GM12878 (cell line): ENCODE measurements at regions not wholly inside any gene's neighbourhood (a gene's known extent, or its start where the extent isn't known, plus 50 kb on each side); places are given as distances from the start of the nearest gene placed in this dataset.

Source experiments
- ATAC-seq: fragments of 200-7000 bp; cut with Tn5 transposase; 3 replicates; pipeline ENCODE4 v1.9.1; 2020; ENCODE audit warnings: mild to moderate bottlenecking, moderate library complexity
- BruUV-seq: library from RNA; stranded (reverse); fragments of 400-500 nt; replicated peaks from 2 replicates; lab custom pipeline; 2021; lab: Mats Ljungman, UMichigan
- CTCF ChIA-PET: fragments of 300-600 bp; sonication (Branson Sonifier 250); formaldehyde crosslinking; extraction: SDS; loops from one replicate; lab custom pipeline; 2021; ENCODE audit warnings: inconsistent platforms; lab: Yijun Ruan, JAX
- POLR2A ChIA-PET: fragments of 350-600 bp; formaldehyde crosslinking; extraction: SDS; loops from one replicate; lab custom pipeline; 2021; ENCODE audit warnings: inconsistent platforms; lab: Charles Lee
- RAD21 ChIA-PET: fragments of 300-600 bp; sonication (Branson Sonifier 250); formaldehyde crosslinking; loops from one replicate; lab custom pipeline; 2023; ENCODE audit warnings: antibody characterized with exemption; ENCODE audit not compliant: unreplicated experiment; lab: Charles Lee
- SMC1A ChIA-PET: fragments of 300-600 bp; sonication (Branson Sonifier 250); formaldehyde crosslinking; loops from one replicate; lab custom pipeline; 2023; ENCODE audit not compliant: unreplicated experiment, uncharacterized antibody; lab: Charles Lee
- DNase-seq: peaks from one replicate; pipeline ENCODE4 v3.0.0-alpha.2; 2011; ENCODE audit warnings: low read depth, low spot score
- FAIRE-seq: peaks from 3 replicates; lab custom pipeline; 2011; peaks lifted over from hg19 to GRCh38; lab: Jason Lieb, UNC
- H2AFZ ChIP-seq: 2 replicates; pipeline ENCODE4 v1.6.0; 2011; ENCODE audit warnings: low read depth, low read length, control low read depth; ENCODE audit not compliant: control insufficient read depth
- H3K27ac ChIP-seq: 2 replicates; pipeline ENCODE4 v1.5.1; 2011; ENCODE audit warnings: control low read depth; ENCODE audit not compliant: control insufficient read depth, insufficient read depth
- H3K27me3 ChIP-seq, 2 experiments: replicated peaks in 1 of 2; 2 replicates each; pipeline versions ENCODE4 v1.6.0 to v1.6.1; 2011; ENCODE audit warnings: low read length in 1 of 2; ENCODE audit not compliant: control insufficient read depth in 2 of 2, insufficient read depth in 2 of 2
- H3K36me3 ChIP-seq, 2 experiments: 2 replicates each; pipeline ENCODE4 v1.5.1; 2011; ENCODE audit warnings: low read length in 1 of 2; ENCODE audit not compliant: control insufficient read depth in 2 of 2, insufficient read depth in 2 of 2
- H3K4me1 ChIP-seq: 2 replicates; pipeline ENCODE4 v1.6.1; 2011; ENCODE audit warnings: mild to moderate bottlenecking, low read length, moderate library complexity, mixed read lengths; ENCODE audit not compliant: control insufficient read depth, insufficient read depth
- H3K4me2 ChIP-seq: 2 replicates; pipeline ENCODE4 v1.6.0; 2011; ENCODE audit warnings: control low read depth; ENCODE audit not compliant: control insufficient read depth, insufficient read depth
- H3K4me3 ChIP-seq: fragments of 200-600 bp; sonication (generic); 2 replicates; pipeline ENCODE4 v1.5.1; 2016
- H3K79me2 ChIP-seq: 2 replicates; pipeline ENCODE4 v1.6.0; 2011; ENCODE audit warnings: low read length; ENCODE audit not compliant: control insufficient read depth, insufficient read depth
- H3K9ac ChIP-seq: 2 replicates; pipeline ENCODE4 v1.8.0; 2011; ENCODE audit warnings: low read length, control low read depth, mixed read lengths; ENCODE audit not compliant: control insufficient read depth, insufficient read depth
- H3K9me3 ChIP-seq: replicated peaks from 3 replicates; pipeline ENCODE4 v1.5.1; 2011; ENCODE audit warnings: mild to moderate bottlenecking, low read length; ENCODE audit not compliant: control insufficient read depth, insufficient read depth
- H4K20me1 ChIP-seq: 2 replicates; pipeline ENCODE4 v1.6.0; 2011; ENCODE audit not compliant: control insufficient read depth, insufficient read depth
- BACH1 ChIP-seq: fragments of 450-650 bp; IDR thresholded peaks from 2 replicates; pipeline ENCODE4 v1.6.1; 2017; ENCODE audit warnings: mild to moderate bottlenecking, borderline replicate concordance
- BHLHE40 ChIP-seq, 2 experiments: fragments of 450-650 bp in 1 of 2; IDR thresholded peaks; 2 replicates each; pipeline ENCODE4 v1.6.1; 2011 to 2017; ENCODE audit warnings: low read depth in 2 of 2, borderline replicate concordance in 1 of 2, improper control_type of control experiment in 1 of 2, low read length in 1 of 2, mild to moderate bottlenecking in 1 of 2
- EED ChIP-seq: sonication (generic); IDR thresholded peaks from 2 replicates; pipeline ENCODE4 v1.6.1; 2016; ENCODE audit warnings: antibody characterized with exemption, low read depth
- GABPA ChIP-seq: IDR thresholded peaks from 2 replicates; pipeline ENCODE4 v1.6.1; 2014; ENCODE audit warnings: antibody characterized with exemption, low read depth, mild to moderate bottlenecking, inconsistent platforms
- IKZF2 ChIP-seq, 2 experiments: fragments of 450-650 bp; IDR thresholded peaks; 2 replicates each; pipeline ENCODE4 v1.6.1; 2017; ENCODE audit warnings: mild to moderate bottlenecking in 2 of 2, moderate library complexity in 2 of 2
- MEF2A ChIP-seq: IDR thresholded peaks from 2 replicates; pipeline ENCODE4 v1.6.1; 2011; ENCODE audit warnings: low read depth, mild to moderate bottlenecking, low read length, moderate library complexity; ENCODE audit not compliant: insufficient read depth
- MTA3 ChIP-seq: IDR thresholded peaks from 2 replicates; pipeline ENCODE4 v1.6.1; 2012; ENCODE audit warnings: low read length, inconsistent platforms, borderline replicate concordance
- NFYA ChIP-seq: IDR thresholded peaks from 2 replicates; pipeline ENCODE4 v1.6.1; 2011; ENCODE audit warnings: low read depth, mild to moderate bottlenecking, low read length, improper control_type of control experiment, borderline replicate concordance
- TAF1 ChIP-seq: IDR thresholded peaks from 2 replicates; pipeline ENCODE4 v1.6.1; 2011; ENCODE audit warnings: mild to moderate bottlenecking, low read depth, low read length, borderline replicate concordance
- TARDBP ChIP-seq: IDR thresholded peaks from 2 replicates; pipeline ENCODE4 v1.6.1; 2016; ENCODE audit warnings: borderline replicate concordance
- in situ Hi-C: fragments of 300-500 bp; cut with MboI; formaldehyde crosslinking; loops from 9 replicates; pipeline ENCODE4 v1.14.3; 2018; ENCODE audit warnings: mixed read lengths
- intact Hi-C: fragments of 100-400 bp; cut with micrococcal nuclease; formaldehyde crosslinking; loops from one replicate; pipeline ENCODE4 v1.14.2; 2022; ENCODE audit not compliant: unreplicated experiment
- TF ChIP-seq, protein P1 (sequence below): fragments of 450-650 bp; IDR thresholded peaks from 2 replicates; pipeline ENCODE4 v1.6.1; 2017; ENCODE audit warnings: low read depth, mild to moderate bottlenecking, moderate library complexity
- TF ChIP-seq, protein P2 (sequence below): IDR thresholded peaks from 2 replicates; pipeline ENCODE4 v1.6.1; 2012; ENCODE audit warnings: low read depth, low read length, improper control_type of control experiment
- TF ChIP-seq, protein P3 (sequence below): IDR thresholded peaks from 2 replicates; pipeline ENCODE4 v1.6.1; 2011; ENCODE audit warnings: borderline replicate concordance, low read depth, mild to moderate bottlenecking, moderate library complexity, mixed read lengths, low read length; ENCODE audit not compliant: insufficient read depth; ENCODE audit errors: extremely low read length
- TF ChIP-seq, protein P4 (sequence below): IDR thresholded peaks from 2 replicates; pipeline ENCODE4 v1.6.1; 2012; ENCODE audit warnings: mild to moderate bottlenecking, low read depth, low read length

DNA sequence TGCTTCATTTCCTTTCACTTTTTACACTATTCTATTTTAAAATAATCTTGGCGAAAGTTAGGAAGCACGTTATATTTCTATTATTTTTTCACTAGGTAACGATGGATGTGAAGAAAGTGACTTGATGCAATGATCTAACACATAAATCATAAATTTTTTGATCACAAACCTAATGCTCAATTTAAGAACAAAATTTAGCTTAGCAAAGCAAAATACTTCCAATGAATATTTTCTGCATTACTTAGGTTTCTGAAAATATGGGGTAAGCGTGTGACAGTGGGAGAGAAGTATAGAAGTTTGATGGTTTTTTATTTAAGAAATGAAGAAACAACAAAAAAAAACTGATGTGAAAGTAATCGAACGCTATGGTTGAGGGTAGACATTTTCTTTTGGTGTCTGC, 1528.7 kb upstream of the CDH9 start (continued):
- TF ChIP-seq BACH1 (no peak), TARDBP (no peak), NFYA (no peak), MTA3 (no peak), MEF2A (no peak)
- TF ChIP-seq, protein P1, sequence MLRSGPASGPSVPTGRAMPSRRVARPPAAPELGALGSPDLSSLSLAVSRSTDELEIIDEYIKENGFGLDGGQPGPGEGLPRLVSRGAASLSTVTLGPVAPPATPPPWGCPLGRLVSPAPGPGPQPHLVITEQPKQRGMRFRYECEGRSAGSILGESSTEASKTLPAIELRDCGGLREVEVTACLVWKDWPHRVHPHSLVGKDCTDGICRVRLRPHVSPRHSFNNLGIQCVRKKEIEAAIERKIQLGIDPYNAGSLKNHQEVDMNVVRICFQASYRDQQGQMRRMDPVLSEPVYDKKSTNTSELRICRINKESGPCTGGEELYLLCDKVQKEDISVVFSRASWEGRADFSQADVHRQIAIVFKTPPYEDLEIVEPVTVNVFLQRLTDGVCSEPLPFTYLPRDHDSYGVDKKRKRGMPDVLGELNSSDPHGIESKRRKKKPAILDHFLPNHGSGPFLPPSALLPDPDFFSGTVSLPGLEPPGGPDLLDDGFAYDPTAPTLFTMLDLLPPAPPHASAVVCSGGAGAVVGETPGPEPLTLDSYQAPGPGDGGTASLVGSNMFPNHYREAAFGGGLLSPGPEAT, result no peak
- TF ChIP-seq, all 136 proteins: peak for 0

DNA sequence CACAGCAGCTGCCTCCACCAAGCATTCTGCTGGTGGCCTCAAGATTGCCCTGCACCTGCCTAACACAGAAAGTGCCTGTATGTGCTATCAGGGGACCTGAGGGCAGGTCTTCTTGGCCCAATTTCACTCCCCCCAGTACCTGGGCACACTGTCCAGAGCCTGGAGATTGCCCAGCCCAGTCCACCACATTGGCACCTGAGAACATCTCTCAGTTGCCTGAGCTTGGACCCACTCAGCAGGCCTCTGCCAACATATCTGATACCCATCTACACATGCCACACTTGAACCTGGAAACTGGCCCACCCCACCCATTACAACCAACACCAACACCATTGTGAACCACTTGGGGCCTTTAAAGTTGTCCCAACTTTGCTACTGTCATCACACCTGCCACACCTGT, 1523.1 kb upstream of the CDH9 start:
- Histone ChIP-seq H3K9ac (no peak overlapping the region), H3K9me3 (no peaks in the 10 kb centered on the region), H3K36me3 (no peaks in the 10 kb centered on the region), H3K4me3 (no peak overlapping the region), H4K20me1 (no peaks in the 10 kb centered on the region), H3K79me2 (no peaks in the 10 kb centered on the region)
- POLR2A ChIA-PET, result no interaction called here
- in situ Hi-C loops (no loop called here), intact Hi-C loops (no loop called here)
- DNase-seq (no peak), ATAC-seq (no peak)
- no peak for TF ChIP-seq GABPA
- TF ChIP-seq, protein P2, sequence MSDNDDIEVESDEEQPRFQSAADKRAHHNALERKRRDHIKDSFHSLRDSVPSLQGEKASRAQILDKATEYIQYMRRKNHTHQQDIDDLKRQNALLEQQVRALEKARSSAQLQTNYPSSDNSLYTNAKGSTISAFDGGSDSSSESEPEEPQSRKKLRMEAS, result no peak
- no peak for TF ChIP-seq TAF1
- TF ChIP-seq, protein P3, sequence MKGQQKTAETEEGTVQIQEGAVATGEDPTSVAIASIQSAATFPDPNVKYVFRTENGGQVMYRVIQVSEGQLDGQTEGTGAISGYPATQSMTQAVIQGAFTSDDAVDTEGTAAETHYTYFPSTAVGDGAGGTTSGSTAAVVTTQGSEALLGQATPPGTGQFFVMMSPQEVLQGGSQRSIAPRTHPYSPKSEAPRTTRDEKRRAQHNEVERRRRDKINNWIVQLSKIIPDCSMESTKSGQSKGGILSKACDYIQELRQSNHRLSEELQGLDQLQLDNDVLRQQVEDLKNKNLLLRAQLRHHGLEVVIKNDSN, result no peak
- no peak for TF ChIP-seq BHLHE40 (IDR thresholded peaks at IDR 0.05; ENCODE audit: borderline replicate concordance in 1 of 2, low read depth in 2 of 2, low read length in 1 of 2)
- TF ChIP-seq, protein P4, sequence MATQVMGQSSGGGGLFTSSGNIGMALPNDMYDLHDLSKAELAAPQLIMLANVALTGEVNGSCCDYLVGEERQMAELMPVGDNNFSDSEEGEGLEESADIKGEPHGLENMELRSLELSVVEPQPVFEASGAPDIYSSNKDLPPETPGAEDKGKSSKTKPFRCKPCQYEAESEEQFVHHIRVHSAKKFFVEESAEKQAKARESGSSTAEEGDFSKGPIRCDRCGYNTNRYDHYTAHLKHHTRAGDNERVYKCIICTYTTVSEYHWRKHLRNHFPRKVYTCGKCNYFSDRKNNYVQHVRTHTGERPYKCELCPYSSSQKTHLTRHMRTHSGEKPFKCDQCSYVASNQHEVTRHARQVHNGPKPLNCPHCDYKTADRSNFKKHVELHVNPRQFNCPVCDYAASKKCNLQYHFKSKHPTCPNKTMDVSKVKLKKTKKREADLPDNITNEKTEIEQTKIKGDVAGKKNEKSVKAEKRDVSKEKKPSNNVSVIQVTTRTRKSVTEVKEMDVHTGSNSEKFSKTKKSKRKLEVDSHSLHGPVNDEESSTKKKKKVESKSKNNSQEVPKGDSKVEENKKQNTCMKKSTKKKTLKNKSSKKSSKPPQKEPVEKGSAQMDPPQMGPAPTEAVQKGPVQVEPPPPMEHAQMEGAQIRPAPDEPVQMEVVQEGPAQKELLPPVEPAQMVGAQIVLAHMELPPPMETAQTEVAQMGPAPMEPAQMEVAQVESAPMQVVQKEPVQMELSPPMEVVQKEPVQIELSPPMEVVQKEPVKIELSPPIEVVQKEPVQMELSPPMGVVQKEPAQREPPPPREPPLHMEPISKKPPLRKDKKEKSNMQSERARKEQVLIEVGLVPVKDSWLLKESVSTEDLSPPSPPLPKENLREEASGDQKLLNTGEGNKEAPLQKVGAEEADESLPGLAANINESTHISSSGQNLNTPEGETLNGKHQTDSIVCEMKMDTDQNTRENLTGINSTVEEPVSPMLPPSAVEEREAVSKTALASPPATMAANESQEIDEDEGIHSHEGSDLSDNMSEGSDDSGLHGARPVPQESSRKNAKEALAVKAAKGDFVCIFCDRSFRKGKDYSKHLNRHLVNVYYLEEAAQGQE, result no peak
- TF ChIP-seq EED, result no peak
- no peak for TF ChIP-seq IKZF2 (IDR thresholded peaks at IDR 0.05)
- TF ChIP-seq, all 136 proteins: peak for 0
- CTCF ChIA-PET, result no interaction called here
- SMC1A ChIA-PET, result no interaction called here
- H3K27me3 ChIP-seq, result no peaks in the 10 kb centered on the region
- H3K27ac ChIP-seq, result no peak overlapping the region
- RAD21 ChIA-PET, result no interaction called here
- no peak overlapping the region for H2AFZ ChIP-seq
- FAIRE-seq, result no peak
- no peak overlapping the region for H3K4me2 ChIP-seq
- BruUV-seq, result no TSS peak
- no peaks in the 10 kb centered on the region for H3K4me1 ChIP-seq
